Activated T-helper 1 cell treated with Interleukin-2 at 50 U/mL for 16 hours (primary cell): ENCODE measurements at regions not wholly inside any gene's neighbourhood (a gene's known extent, or its start where the extent isn't known, plus 50 kb on each side); places are given as distances from the start of the nearest gene placed in this dataset.
A peak's percentile ranks its signal among the peaks of the same experiment; 100 is the strongest.

ENCODE experiments used
- DNase-seq: peaks from one replicate; pipeline ENCODE4 v3.0.0-alpha.2; 2020; ENCODE audit warnings: low read depth

- DNase-seq = no peak
These were observed 196.7 kb upstream of the TBX20 start for GRCh38 chr7:35450456-35451214.

- no peak for DNase-seq
These were observed 194.6 kb upstream of the TBX20 start for GRCh38 chr7:35448486-35448885.

- no peak for DNase-seq
These were observed 192.2 kb upstream of the TBX20 start for GRCh38 chr7:35446091-35446490.

GRCh38 chr7:35437619-35438275 lies 183.8 kb upstream of the TBX20 start:
- no peak for DNase-seq

- no peak for DNase-seq
These were observed 182.6 kb upstream of the TBX20 start for GRCh38 chr7:35436452-35436851.

- no peak for DNase-seq
These were observed 176.8 kb upstream of the TBX20 start for GRCh38 chr7:35430547-35431153.

GRCh38 chr7:35424869-35425495 lies 171.1 kb upstream of the TBX20 start:
- peak; percentile 21 for DNase-seq

- DNase-seq = no peak
These were observed 170.5 kb upstream of the TBX20 start for GRCh38 chr7:35424440-35424839.

GRCh38 chr7:35422715-35423114 lies 168.8 kb upstream of the TBX20 start:
- no peak for DNase-seq

GRCh38 chr7:35420656-35421055 lies 166.8 kb upstream of the TBX20 start:
- no peak for DNase-seq

- no peak for DNase-seq
These were observed 165.5 kb upstream of the TBX20 start for GRCh38 chr7:35419391-35419755.

- no peak for DNase-seq
These were observed 165.0 kb upstream of the TBX20 start for GRCh38 chr7:35418716-35419390.

GRCh38 chr7:35416568-35416967 lies 162.7 kb upstream of the TBX20 start:
- DNase-seq = no peak

GRCh38 chr7:35415411-35415822 lies 161.5 kb upstream of the TBX20 start:
- no peak for DNase-seq

- DNase-seq = no peak
These were observed 157.4 kb upstream of the TBX20 start for GRCh38 chr7:35411331-35411730.

- DNase-seq = no peak
These were observed 151.6 kb upstream of the TBX20 start for GRCh38 chr7:35405461-35405860.

- DNase-seq = no peak
These were observed 147.4 kb upstream of the TBX20 start for GRCh38 chr7:35401217-35401879.

- no peak for DNase-seq
These were observed 145.9 kb upstream of the TBX20 start for GRCh38 chr7:35399840-35400239.

- no peak for DNase-seq
These were observed 145.3 kb upstream of the TBX20 start for GRCh38 chr7:35399216-35399615.

- no peak for DNase-seq
These were observed 144.6 kb upstream of the TBX20 start for GRCh38 chr7:35398518-35398917.

- DNase-seq = no peak
These were observed 136.2 kb upstream of the TBX20 start for GRCh38 chr7:35390146-35390545.

GRCh38 chr7:35389636-35390035 lies 135.7 kb upstream of the TBX20 start:
- no peak for DNase-seq
